Bone marrow (tissue), 2 donors: ENCODE measurements at regions not wholly inside any gene's neighbourhood (a gene's known extent, or its start where the extent isn't known, plus 50 kb on each side); places are given as distances from the start of the nearest gene placed in this dataset.

Experiments
- DNase-seq, 2 donors: peaks; one replicate each; lab custom pipeline; 2025; lab: John Stamatoyannopoulos, UW

- no peak for DNase-seq
These were observed 579.2 kb upstream of the RGS18 start for GRCh38 chr1:191579019-191579418.

GRCh38 chr1:191582169-191582568, 576.1 kb upstream of the RGS18 start:
- DNase-seq = no peak

GRCh38 chr1:191585095-191585494, 573.2 kb upstream of the RGS18 start:
- no peak for DNase-seq

GRCh38 chr1:191588905-191589304, 569.4 kb upstream of the RGS18 start:
- no peak for DNase-seq

GRCh38 chr1:191589536-191589935, 568.7 kb upstream of the RGS18 start:
- DNase-seq = no peak

GRCh38 chr1:191590578-191590977, 567.7 kb upstream of the RGS18 start:
- DNase-seq = no peak

- no peak for DNase-seq
These were observed 566.2 kb upstream of the RGS18 start for GRCh38 chr1:191592039-191592438.

GRCh38 chr1:191592907-191593306, 565.4 kb upstream of the RGS18 start:
- DNase-seq = no peak

- DNase-seq = no peak
These were observed 563.1 kb upstream of the RGS18 start for GRCh38 chr1:191595170-191595569.

- DNase-seq = no peak
These were observed 549.9 kb upstream of the RGS18 start for GRCh38 chr1:191608367-191608766.

GRCh38 chr1:191609305-191609704, 549.0 kb upstream of the RGS18 start:
- DNase-seq = no peak

- no peak for DNase-seq
These were observed 543.0 kb upstream of the RGS18 start for GRCh38 chr1:191615101-191615821.

- DNase-seq = no peak
These were observed 540.1 kb upstream of the RGS18 start for GRCh38 chr1:191618181-191618580.

GRCh38 chr1:191620883-191621282, 537.4 kb upstream of the RGS18 start:
- DNase-seq = no peak

GRCh38 chr1:191624044-191624443, 534.2 kb upstream of the RGS18 start:
- DNase-seq = no peak

- DNase-seq = no peak
These were observed 528.4 kb upstream of the RGS18 start for GRCh38 chr1:191629836-191630235.

- DNase-seq = no peak
These were observed 523.3 kb upstream of the RGS18 start for GRCh38 chr1:191634801-191635508.

GRCh38 chr1:191636345-191636744, 521.9 kb upstream of the RGS18 start:
- no peak for DNase-seq

GRCh38 chr1:191641420-191642260, 516.6 kb upstream of the RGS18 start:
- DNase-seq = no peak

- no peak for DNase-seq
These were observed 515.2 kb upstream of the RGS18 start for GRCh38 chr1:191643060-191643459.

GRCh38 chr1:191648939-191649338, 509.3 kb upstream of the RGS18 start:
- DNase-seq = no peak

- no peak for DNase-seq
These were observed 496.2 kb upstream of the RGS18 start for GRCh38 chr1:191662051-191662450.

- DNase-seq = no peak
These were observed 495.5 kb upstream of the RGS18 start for GRCh38 chr1:191662746-191663145.
